ENCODE measurements at regions not wholly inside any gene's neighbourhood (a gene's known extent, or its start where the extent isn't known, plus 50 kb on each side); places are given as distances from the start of the nearest gene placed in this dataset.

GRCh38 chr12:115802767-115803166, 474.7 kb downstream of the MED13L start:
- TF ChIP-seq CTCF (IDR thresholded peaks at IDR 0.05): no peak
- intact Hi-C loops (cut with DNase I): no loop called here
- H3K9me3 ChIP-seq: no peaks in the 10 kb centered on the region
- 82 to 90% (median 88%) methylated on average over 3 of the region's 3 CpGs for WGBS, 3 donors
- no peak overlapping the region for H3K4me3 ChIP-seq
- H3K36me3 ChIP-seq (ENCODE audit: insufficient read depth in 1 of 2, low read depth in 1 of 2): no peaks in the 10 kb centered on the region
- DNase-seq: no peak
- H3K27me3 ChIP-seq (ENCODE audit: insufficient read depth in 3 of 3, low read length in 2 of 3): peaks cover 0 to 2% (median 0%) of the 10 kb centered on the region in 3 donors
- H3K27ac ChIP-seq: no peak overlapping the region
- no peak for ATAC-seq
- peaks cover 11% of the 10 kb centered on the region for H3K4me1 ChIP-seq

- H3K4me3 ChIP-seq: no peak overlapping the region
- H3K9me3 ChIP-seq: no peaks in the 10 kb centered on the region
- H3K27ac ChIP-seq: no peak overlapping the region
- ATAC-seq (no peak), DNase-seq (no peak)
- WGBS, 3 donors: 44 to 63% (median 53%) methylated on average over 3 of the region's 3 CpGs
- H3K4me1 ChIP-seq: peaks cover 11% of the 10 kb centered on the region
- intact Hi-C loops (cut with DNase I): no loop called here
- no peaks in the 10 kb centered on the region for H3K27me3 ChIP-seq (ENCODE audit: insufficient read depth in 3 of 3, low read length in 2 of 3)
- H3K36me3 ChIP-seq (ENCODE audit: insufficient read depth in 1 of 2, low read depth in 1 of 2): no peaks in the 10 kb centered on the region
- TF ChIP-seq CTCF (IDR thresholded peaks at IDR 0.05): no peak
These were observed 475.6 kb downstream of the MED13L start for GRCh38 chr12:115801871-115802270.

- intact Hi-C loops (cut with DNase I): no loop called here
- peaks cover 11% of the 10 kb centered on the region for H3K4me1 ChIP-seq
- H3K27ac ChIP-seq: no peak overlapping the region
- DNase-seq: no peak
- no peak overlapping the region for H3K4me3 ChIP-seq
- no peak for ATAC-seq
- H3K27me3 ChIP-seq (ENCODE audit: insufficient read depth in 3 of 3, low read length in 2 of 3): no peaks in the 10 kb centered on the region
- no peaks in the 10 kb centered on the region for H3K9me3 ChIP-seq
- H3K36me3 ChIP-seq (ENCODE audit: insufficient read depth in 1 of 2, low read depth in 1 of 2): no peaks in the 10 kb centered on the region
- WGBS, 3 donors: 44 to 64% (median 45%) methylated on average over 4 of the region's 4 CpGs
- TF ChIP-seq CTCF (IDR thresholded peaks at IDR 0.05): no peak
These were observed 477.9 kb downstream of the MED13L start for GRCh38 chr12:115799610-115800009.

GRCh38 chr12:115798309-115798917, 479.1 kb downstream of the MED13L start:
- DNase-seq: no peak
- peaks cover 11% of the 10 kb centered on the region for H3K4me1 ChIP-seq
- H3K36me3 ChIP-seq (ENCODE audit: insufficient read depth in 1 of 2, low read depth in 1 of 2): no peaks in the 10 kb centered on the region
- WGBS, 3 donors: 64 to 81% (median 65%) methylated on average over 4 of the region's 4 CpGs
- H3K9me3 ChIP-seq: no peaks in the 10 kb centered on the region
- H3K27me3 ChIP-seq (ENCODE audit: insufficient read depth in 3 of 3, low read length in 2 of 3): no peaks in the 10 kb centered on the region
- no peak overlapping the region for H3K27ac ChIP-seq
- TF ChIP-seq CTCF (IDR thresholded peaks at IDR 0.05): no peak
- no peak overlapping the region for H3K4me3 ChIP-seq
- peak in 1 of 4 donors; percentile 44 for ATAC-seq
- intact Hi-C loops (cut with DNase I): no loop called here

- Histone ChIP-seq H3K9me3 (no peaks in the 10 kb centered on the region), H3K27me3 (ENCODE audit: insufficient read depth in 3 of 3, low read length in 2 of 3) (no peaks in the 10 kb centered on the region), H3K4me1 (peaks cover 7% of the 10 kb centered on the region), H3K27ac (no peak overlapping the region), H3K36me3 (ENCODE audit: insufficient read depth in 1 of 2, low read depth in 1 of 2) (no peaks in the 10 kb centered on the region), H3K4me3 (no peak overlapping the region)
- TF ChIP-seq CTCF (IDR thresholded peaks at IDR 0.05): peak; percentile 18
- intact Hi-C loops (cut with DNase I): loop anchor here (1.0 to 2.0 kb wide), 2 partner anchors 123 to 124 kb away; no protein-coding TSS in a partner anchor
- peak in 2 of 4 donors; percentile 47 to 67 for ATAC-seq
- WGBS, 3 donors: 80 to 82% (median 81%) methylated on average over 6 of the region's 6 CpGs
- no peak for DNase-seq
These were observed 482.8 kb downstream of the MED13L start for GRCh38 chr12:115794659-115795081.

Data from psoas muscle (tissue), 7 donors.